ENCODE measurements at regions not wholly inside any gene's neighbourhood (a gene's known extent, or its start where the extent isn't known, plus 50 kb on each side); places are given as distances from the start of the nearest gene placed in this dataset.
A peak's percentile ranks its signal among the peaks of the same experiment; 100 is the strongest.

DNA sequence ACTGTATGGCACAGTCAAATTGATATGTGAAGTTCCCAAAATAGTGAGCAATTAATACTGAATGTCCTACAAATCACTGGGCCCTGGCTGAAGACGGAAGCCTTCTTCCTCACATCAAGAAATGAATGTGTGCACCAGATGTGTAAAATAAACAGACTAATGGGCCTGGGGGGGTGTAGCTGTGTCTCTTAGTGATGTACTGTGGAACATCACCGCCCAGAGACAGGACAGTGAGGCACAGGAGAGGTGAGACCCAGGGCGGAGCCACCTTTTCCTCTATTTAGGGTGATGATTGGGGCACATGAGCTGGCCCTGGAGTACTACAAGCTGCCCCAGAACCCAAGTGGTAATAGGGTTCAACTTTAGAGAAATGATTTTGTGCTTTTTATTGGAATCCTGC is 368.5 kb upstream of the ARID1B start:
- Histone ChIP-seq H3K4me3 (ENCODE audit: low read depth, low read length) (no peak overlapping the region), H3K27me3 (ENCODE audit: insufficient read depth, low read depth, severe bottlenecking) (no peaks in the 10 kb centered on the region), H3K27ac (no peak overlapping the region), H3K36me3 (no peaks in the 10 kb centered on the region), H3K9me3 (ENCODE audit: severe bottlenecking) (no peaks in the 10 kb centered on the region)
- no peak for DNase-seq
- TF ChIP-seq, protein P1, sequence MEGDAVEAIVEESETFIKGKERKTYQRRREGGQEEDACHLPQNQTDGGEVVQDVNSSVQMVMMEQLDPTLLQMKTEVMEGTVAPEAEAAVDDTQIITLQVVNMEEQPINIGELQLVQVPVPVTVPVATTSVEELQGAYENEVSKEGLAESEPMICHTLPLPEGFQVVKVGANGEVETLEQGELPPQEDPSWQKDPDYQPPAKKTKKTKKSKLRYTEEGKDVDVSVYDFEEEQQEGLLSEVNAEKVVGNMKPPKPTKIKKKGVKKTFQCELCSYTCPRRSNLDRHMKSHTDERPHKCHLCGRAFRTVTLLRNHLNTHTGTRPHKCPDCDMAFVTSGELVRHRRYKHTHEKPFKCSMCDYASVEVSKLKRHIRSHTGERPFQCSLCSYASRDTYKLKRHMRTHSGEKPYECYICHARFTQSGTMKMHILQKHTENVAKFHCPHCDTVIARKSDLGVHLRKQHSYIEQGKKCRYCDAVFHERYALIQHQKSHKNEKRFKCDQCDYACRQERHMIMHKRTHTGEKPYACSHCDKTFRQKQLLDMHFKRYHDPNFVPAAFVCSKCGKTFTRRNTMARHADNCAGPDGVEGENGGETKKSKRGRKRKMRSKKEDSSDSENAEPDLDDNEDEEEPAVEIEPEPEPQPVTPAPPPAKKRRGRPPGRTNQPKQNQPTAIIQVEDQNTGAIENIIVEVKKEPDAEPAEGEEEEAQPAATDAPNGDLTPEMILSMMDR (IDR thresholded peaks at IDR 0.05; ENCODE audit: low read depth, low read length): no peak

DNA sequence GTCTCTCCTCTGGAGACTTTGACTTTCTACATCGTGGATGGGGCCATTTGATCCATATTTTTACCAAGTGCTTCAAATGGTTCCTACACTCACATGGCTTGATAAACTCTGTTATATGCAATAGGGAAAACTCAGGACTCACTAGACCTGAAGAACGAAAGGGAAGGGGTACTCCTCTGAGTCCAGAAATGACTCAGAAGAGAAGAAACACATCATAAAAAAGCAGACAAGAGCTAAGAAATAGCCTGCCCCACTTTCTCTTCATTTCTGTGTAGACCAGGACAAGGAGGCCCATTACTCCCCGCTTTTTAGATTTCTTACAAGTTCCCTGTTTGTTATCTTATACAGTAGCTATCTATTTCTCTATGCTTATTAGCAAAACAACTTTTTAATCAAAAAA is 369.8 kb upstream of the ARID1B start:
- Histone ChIP-seq H3K27me3 (ENCODE audit: insufficient read depth, low read depth, severe bottlenecking) (no peaks in the 10 kb centered on the region), H3K36me3 (no peaks in the 10 kb centered on the region), H3K4me3 (ENCODE audit: low read depth, low read length) (no peak overlapping the region), H3K27ac (no peak overlapping the region), H3K9me3 (ENCODE audit: severe bottlenecking) (no peaks in the 10 kb centered on the region)
- DNase-seq: no peak
- TF ChIP-seq, protein P1 (IDR thresholded peaks at IDR 0.05; ENCODE audit: low read depth, low read length): no peak

DNA sequence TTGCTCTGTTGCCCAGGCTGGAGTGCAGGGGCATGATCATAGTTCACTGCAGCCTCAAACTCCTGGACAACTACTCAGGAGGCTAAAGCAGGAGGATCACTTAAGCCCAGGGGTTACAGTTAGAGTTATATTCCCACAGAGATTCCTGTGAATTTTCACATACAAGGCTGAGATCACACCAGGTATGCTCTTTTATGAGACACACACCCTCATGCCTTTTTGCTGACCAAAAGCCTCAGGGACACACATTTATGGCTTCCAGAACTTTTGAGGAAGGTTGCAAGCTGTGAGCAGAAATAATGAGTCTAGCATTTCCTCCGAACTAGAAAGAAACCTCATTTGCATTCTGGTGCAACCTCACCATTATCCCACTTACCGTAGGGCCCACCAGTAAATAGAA is 370.5 kb upstream of the ARID1B start:
- TF ChIP-seq, protein P1 (IDR thresholded peaks at IDR 0.05; ENCODE audit: low read depth, low read length): no peak
- Histone ChIP-seq H3K4me3 (ENCODE audit: low read depth, low read length) (no peak overlapping the region), H3K36me3 (no peaks in the 10 kb centered on the region), H3K27ac (no peak overlapping the region), H3K27me3 (ENCODE audit: insufficient read depth, low read depth, severe bottlenecking) (no peaks in the 10 kb centered on the region), H3K9me3 (ENCODE audit: severe bottlenecking) (no peaks in the 10 kb centered on the region)
- no peak for DNase-seq

DNA sequence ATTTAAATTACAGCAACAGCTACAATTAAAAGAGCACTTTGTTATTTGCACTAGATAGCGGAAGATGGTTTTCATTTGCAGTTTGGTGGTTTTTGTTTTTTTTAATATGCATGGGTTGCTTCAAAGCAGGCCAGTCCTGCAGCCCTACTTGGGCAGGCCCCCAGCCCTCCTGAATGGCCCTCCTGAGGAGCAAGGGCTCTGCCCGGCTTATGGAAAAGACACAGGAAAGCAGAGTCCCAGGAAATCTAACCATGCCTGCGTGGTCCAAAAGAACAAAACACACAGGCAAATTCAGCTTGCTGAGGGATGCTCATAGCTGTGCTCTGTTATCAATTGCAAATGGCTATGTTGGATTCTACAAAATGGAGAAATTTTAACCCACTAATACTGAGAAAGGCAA is 371.1 kb upstream of the ARID1B start:
- TF ChIP-seq, protein P1 (IDR thresholded peaks at IDR 0.05; ENCODE audit: low read depth, low read length): no peak
- no peaks in the 10 kb centered on the region for H3K36me3 ChIP-seq
- no peak overlapping the region for H3K4me3 ChIP-seq (ENCODE audit: low read depth, low read length)
- no peak for DNase-seq
- H3K9me3 ChIP-seq (ENCODE audit: severe bottlenecking): no peaks in the 10 kb centered on the region
- no peak overlapping the region for H3K27ac ChIP-seq
- no peaks in the 10 kb centered on the region for H3K27me3 ChIP-seq (ENCODE audit: insufficient read depth, low read depth, severe bottlenecking)

DNA sequence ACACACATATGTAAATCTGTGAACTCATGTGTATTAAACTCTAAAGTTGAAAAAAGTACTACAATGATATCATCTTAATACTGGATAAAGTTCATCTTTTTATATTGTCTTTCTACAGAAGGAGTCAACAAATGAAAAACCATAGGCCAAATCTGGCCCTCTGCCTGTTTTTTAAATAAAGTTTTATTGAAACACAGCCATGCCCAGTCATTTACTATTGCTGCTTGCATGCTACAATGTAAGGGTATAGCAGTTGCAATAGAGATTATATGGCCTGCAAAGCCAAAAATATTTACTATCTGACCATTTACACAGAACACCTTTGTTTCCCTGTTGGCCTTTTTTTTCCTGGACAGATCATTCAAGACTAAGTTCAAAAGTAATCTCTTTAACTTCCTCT is 374.6 kb upstream of the ARID1B start:
- no peaks in the 10 kb centered on the region for H3K36me3 ChIP-seq
- H3K4me3 ChIP-seq (ENCODE audit: low read depth, low read length): no peak overlapping the region

DNA sequence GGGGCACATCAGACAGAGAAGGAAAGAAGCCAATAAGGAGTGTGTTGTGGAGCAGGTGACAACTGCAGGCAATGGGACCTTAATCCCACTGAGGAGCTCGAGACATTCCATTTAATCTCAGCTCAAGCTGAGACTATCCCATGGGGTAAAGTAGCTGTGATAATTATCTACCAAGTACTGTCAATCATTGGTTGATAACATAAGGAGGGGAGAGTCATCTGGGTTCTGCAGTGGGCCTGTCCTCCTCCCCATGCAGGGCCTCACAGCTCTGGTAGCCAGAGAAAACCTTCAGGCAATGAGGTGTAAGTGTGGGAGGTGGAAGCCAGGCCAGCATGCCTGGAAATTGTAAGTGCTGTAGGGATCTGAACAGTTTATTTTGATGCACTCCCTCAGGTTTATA is 375.0 kb upstream of the ARID1B start:
- TF ChIP-seq, protein P1 (IDR thresholded peaks at IDR 0.05; ENCODE audit: low read depth, low read length): no peak
- DNase-seq: peak; percentile 64
- Histone ChIP-seq H3K36me3 (no peaks in the 10 kb centered on the region), H3K27ac (no peak overlapping the region), H3K9me3 (ENCODE audit: severe bottlenecking) (no peaks in the 10 kb centered on the region), H3K27me3 (ENCODE audit: insufficient read depth, low read depth, severe bottlenecking) (no peaks in the 10 kb centered on the region), H3K4me3 (ENCODE audit: low read depth, low read length) (no peak overlapping the region)

More for the DNA sequence above, 374.6 kb upstream of the ARID1B start:
- Histone ChIP-seq H3K27me3 (ENCODE audit: insufficient read depth, low read depth, severe bottlenecking) (no peaks in the 10 kb centered on the region), H3K27ac (no peak overlapping the region), H3K9me3 (ENCODE audit: severe bottlenecking) (no peaks in the 10 kb centered on the region)
- DNase-seq: no peak
- TF ChIP-seq, protein P1 (IDR thresholded peaks at IDR 0.05; ENCODE audit: low read depth, low read length): no peak

Data from WERI-Rb-1 (cell line).